IPS-20b (cell line): ENCODE measurements at regions not wholly inside any gene's neighbourhood (a gene's known extent, or its start where the extent isn't known, plus 50 kb on each side); places are given as distances from the start of the nearest gene placed in this dataset.

Source experiments
- H3K27ac ChIP-seq: one replicate; pipeline ENCODE4 v1.5.1; 2013; ENCODE audit warnings: low read length
- H3K27me3 ChIP-seq: 2 replicates; pipeline ENCODE4 v1.6.1; 2013; ENCODE audit warnings: mild to moderate bottlenecking, low read length, inconsistent platforms; ENCODE audit not compliant: insufficient read depth
- H3K36me3 ChIP-seq: 2 replicates; pipeline ENCODE4 v1.6.1; 2013; ENCODE audit warnings: low read depth, mild to moderate bottlenecking, inconsistent platforms, low read length, moderate library complexity; ENCODE audit not compliant: insufficient read depth
- H3K4me1 ChIP-seq: 2 replicates; pipeline ENCODE4 v1.6.1; 2013; ENCODE audit warnings: mild to moderate bottlenecking, control low read depth, inconsistent platforms, low read length, moderate library complexity; ENCODE audit not compliant: insufficient read depth
- H3K4me3 ChIP-seq: 2 replicates; pipeline ENCODE4 v1.5.1; 2013; ENCODE audit warnings: mild to moderate bottlenecking, low read length, inconsistent platforms
- H3K9ac ChIP-seq: 2 replicates; pipeline ENCODE4 v1.6.1; 2013; ENCODE audit warnings: low read depth, mild to moderate bottlenecking, inconsistent platforms, low read length, moderate library complexity
- H3K9me3 ChIP-seq: 2 replicates; pipeline ENCODE4 v1.6.1; 2013; ENCODE audit warnings: mild to moderate bottlenecking, low read depth, low read length, inconsistent platforms; ENCODE audit not compliant: insufficient read depth

GRCh38 chrX:113558576-113558975, 717.9 kb upstream of the AMOT start:
- Histone ChIP-seq H3K27ac (no peak overlapping the region), H3K9me3 (no peaks in the 10 kb centered on the region), H3K36me3 (no peaks in the 10 kb centered on the region), H3K4me3 (no peak overlapping the region), H3K4me1 (no peaks in the 10 kb centered on the region), H3K9ac (no peak overlapping the region), H3K27me3 (no peaks in the 10 kb centered on the region)

GRCh38 chrX:113551919-113552318, 711.3 kb upstream of the AMOT start:
- H3K9me3 ChIP-seq: no peaks in the 10 kb centered on the region
- H3K9ac ChIP-seq: no peak overlapping the region
- no peaks in the 10 kb centered on the region for H3K27me3 ChIP-seq
- H3K36me3 ChIP-seq: no peaks in the 10 kb centered on the region
- H3K4me3 ChIP-seq: no peak overlapping the region
- H3K4me1 ChIP-seq: peaks cover 5% of the 10 kb centered on the region; the same call in 1 of the 2 replicates
- no peak overlapping the region for H3K27ac ChIP-seq

- no peak overlapping the region for H3K27ac ChIP-seq
- no peaks in the 10 kb centered on the region for H3K9me3 ChIP-seq
- H3K36me3 ChIP-seq: no peaks in the 10 kb centered on the region
- H3K4me3 ChIP-seq: no peak overlapping the region
- no peak overlapping the region for H3K9ac ChIP-seq
- H3K4me1 ChIP-seq: peaks cover 5% of the 10 kb centered on the region; the same call in 1 of the 2 replicates
- no peaks in the 10 kb centered on the region for H3K27me3 ChIP-seq
Observed at GRCh38 chrX:113548308-113549015, 707.8 kb upstream of the AMOT start.

GRCh38 chrX:113545040-113545439, 704.4 kb upstream of the AMOT start:
- Histone ChIP-seq H3K4me1 (peaks cover 5% of the 10 kb centered on the region; the same call in 1 of the 2 replicates), H3K27me3 (no peaks in the 10 kb centered on the region), H3K9ac (no peak overlapping the region), H3K27ac (no peak overlapping the region), H3K4me3 (no peak overlapping the region), H3K36me3 (no peaks in the 10 kb centered on the region), H3K9me3 (no peaks in the 10 kb centered on the region)

- H3K4me3 ChIP-seq: no peak overlapping the region
- no peak overlapping the region for H3K27ac ChIP-seq
- no peaks in the 10 kb centered on the region for H3K36me3 ChIP-seq
- H3K9ac ChIP-seq: no peak overlapping the region
- H3K4me1 ChIP-seq: peaks cover 8% of the 10 kb centered on the region; the same call in 1 of the 2 replicates
- no peaks in the 10 kb centered on the region for H3K27me3 ChIP-seq
- H3K9me3 ChIP-seq: no peaks in the 10 kb centered on the region
Observed at GRCh38 chrX:113539599-113540356, 699.1 kb upstream of the AMOT start.

- no peaks in the 10 kb centered on the region for H3K9me3 ChIP-seq
- H3K9ac ChIP-seq: no peak overlapping the region
- H3K4me1 ChIP-seq: no peaks in the 10 kb centered on the region
- no peaks in the 10 kb centered on the region for H3K27me3 ChIP-seq
- H3K36me3 ChIP-seq: no peaks in the 10 kb centered on the region
- no peak overlapping the region for H3K27ac ChIP-seq
- H3K4me3 ChIP-seq: no peak overlapping the region
Observed at GRCh38 chrX:113529426-113530013, 688.9 kb upstream of the AMOT start.

- H3K27me3 ChIP-seq: no peaks in the 10 kb centered on the region
Observed at GRCh38 chrX:113522814-113523213, 682.2 kb upstream of the AMOT start.

GRCh38 chrX:113514906-113515305, 674.3 kb upstream of the AMOT start:
- no peak overlapping the region for H3K27ac ChIP-seq
- H3K4me1 ChIP-seq: peaks cover 14% of the 10 kb centered on the region
- H3K36me3 ChIP-seq: no peaks in the 10 kb centered on the region
- no peak overlapping the region for H3K9ac ChIP-seq
- no peak overlapping the region for H3K4me3 ChIP-seq
- H3K9me3 ChIP-seq: no peaks in the 10 kb centered on the region
- no peaks in the 10 kb centered on the region for H3K27me3 ChIP-seq

More at GRCh38 chrX:113522814-113523213, 682.2 kb upstream of the AMOT start:
- H3K27ac ChIP-seq: no peak overlapping the region
- no peak overlapping the region for H3K9ac ChIP-seq
- H3K4me1 ChIP-seq: no peaks in the 10 kb centered on the region
- H3K4me3 ChIP-seq: no peak overlapping the region
- no peaks in the 10 kb centered on the region for H3K9me3 ChIP-seq
- H3K36me3 ChIP-seq: no peaks in the 10 kb centered on the region

- H3K27me3 ChIP-seq: no peaks in the 10 kb centered on the region
- H3K9ac ChIP-seq: no peak overlapping the region
- H3K36me3 ChIP-seq: no peaks in the 10 kb centered on the region
- peaks cover 14% of the 10 kb centered on the region for H3K4me1 ChIP-seq
- no peaks in the 10 kb centered on the region for H3K9me3 ChIP-seq
- no peak overlapping the region for H3K27ac ChIP-seq
- H3K4me3 ChIP-seq: no peak overlapping the region
Observed at GRCh38 chrX:113512700-113513395, 672.2 kb upstream of the AMOT start.

GRCh38 chrX:113510586-113510985, 670.0 kb upstream of the AMOT start:
- Histone ChIP-seq H3K9ac (no peak overlapping the region), H3K27ac (peak overlapping the region; percentile 24), H3K4me3 (no peak overlapping the region), H3K27me3 (no peaks in the 10 kb centered on the region), H3K36me3 (no peaks in the 10 kb centered on the region), H3K4me1 (peaks cover 14% of the 10 kb centered on the region), H3K9me3 (no peaks in the 10 kb centered on the region)

GRCh38 chrX:113492895-113493294, 652.3 kb upstream of the AMOT start:
- no peaks in the 10 kb centered on the region for H3K27me3 ChIP-seq
- no peak overlapping the region for H3K4me3 ChIP-seq
- no peaks in the 10 kb centered on the region for H3K9me3 ChIP-seq

More at GRCh38 chrX:113492895-113493294, 652.3 kb upstream of the AMOT start:
- H3K4me1 ChIP-seq: no peaks in the 10 kb centered on the region
- no peaks in the 10 kb centered on the region for H3K36me3 ChIP-seq
- no peak overlapping the region for H3K27ac ChIP-seq
- no peak overlapping the region for H3K9ac ChIP-seq
